ENCODE measurements at regions not wholly inside any gene's neighbourhood (a gene's known extent, or its start where the extent isn't known, plus 50 kb on each side); places are given as distances from the start of the nearest gene placed in this dataset.

DNA sequence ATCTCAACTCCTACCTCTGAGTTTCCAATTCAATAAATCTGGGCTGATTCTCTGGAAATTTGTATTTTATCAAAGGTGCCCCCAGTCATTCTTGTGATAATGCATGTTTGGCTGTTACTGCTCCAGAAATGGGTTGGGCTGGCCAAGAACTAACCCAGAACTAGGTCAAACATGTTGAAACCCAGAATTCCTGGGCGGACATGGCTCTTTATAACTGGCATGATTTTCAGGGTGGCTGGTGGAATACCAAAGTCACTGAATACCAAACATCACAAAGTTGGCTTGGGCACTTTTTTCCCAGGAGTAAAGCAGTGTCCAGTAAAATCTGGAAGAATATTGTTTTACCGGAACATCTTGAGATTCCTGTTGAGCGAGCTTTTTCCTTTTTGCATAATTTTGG, 89.4 kb upstream of the S1PR1 start:
- no peak overlapping the region for H3K27ac ChIP-seq (ENCODE audit: low read depth)
- DNase-seq (ENCODE audit: low spot score), result no peak
- peaks cover 24% of the 10 kb centered on the region for H3K4me1 Mint-ChIP-seq
- H4K20me1 ChIP-seq (replicated peaks; ENCODE audit: insufficient read depth), result no peaks in the 10 kb centered on the region
- H3K4me2 ChIP-seq, result no peak overlapping the region
- TF ChIP-seq EZH2 (IDR thresholded peaks at IDR 0.05; ENCODE audit: low read depth, unreplicated experiment) (no peak), JUNB (IDR thresholded peaks at IDR 0.05; ENCODE audit: unreplicated experiment) (no peak), ZNF331 (CRISPR knock-in tag; IDR thresholded peaks at IDR 0.05; ENCODE audit: low read depth) (no peak), EZH2phosphoT487 (IDR thresholded peaks at IDR 0.05; ENCODE audit: unreplicated experiment) (no peak), NANOG (IDR thresholded peaks at IDR 0.05; ENCODE audit: borderline replicate concordance) (no peak), POLR2AphosphoS5 (IDR thresholded peaks at IDR 0.05; ENCODE audit: low read depth) (no peak), ZNF114 (CRISPR knock-in tag; IDR thresholded peaks at IDR 0.05) (no peak), STAT1 (IDR thresholded peaks at IDR 0.05; ENCODE audit: unreplicated experiment) (no peak), CREB1 (CRISPR knock-in tag; IDR thresholded peaks at IDR 0.05; ENCODE audit: low read depth) (no peak)
- TF ChIP-seq, protein P1, sequence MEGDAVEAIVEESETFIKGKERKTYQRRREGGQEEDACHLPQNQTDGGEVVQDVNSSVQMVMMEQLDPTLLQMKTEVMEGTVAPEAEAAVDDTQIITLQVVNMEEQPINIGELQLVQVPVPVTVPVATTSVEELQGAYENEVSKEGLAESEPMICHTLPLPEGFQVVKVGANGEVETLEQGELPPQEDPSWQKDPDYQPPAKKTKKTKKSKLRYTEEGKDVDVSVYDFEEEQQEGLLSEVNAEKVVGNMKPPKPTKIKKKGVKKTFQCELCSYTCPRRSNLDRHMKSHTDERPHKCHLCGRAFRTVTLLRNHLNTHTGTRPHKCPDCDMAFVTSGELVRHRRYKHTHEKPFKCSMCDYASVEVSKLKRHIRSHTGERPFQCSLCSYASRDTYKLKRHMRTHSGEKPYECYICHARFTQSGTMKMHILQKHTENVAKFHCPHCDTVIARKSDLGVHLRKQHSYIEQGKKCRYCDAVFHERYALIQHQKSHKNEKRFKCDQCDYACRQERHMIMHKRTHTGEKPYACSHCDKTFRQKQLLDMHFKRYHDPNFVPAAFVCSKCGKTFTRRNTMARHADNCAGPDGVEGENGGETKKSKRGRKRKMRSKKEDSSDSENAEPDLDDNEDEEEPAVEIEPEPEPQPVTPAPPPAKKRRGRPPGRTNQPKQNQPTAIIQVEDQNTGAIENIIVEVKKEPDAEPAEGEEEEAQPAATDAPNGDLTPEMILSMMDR (conservative IDR thresholded peaks at IDR 0.05; ENCODE audit: low read depth in 2 of 2), result no peak
- TF ChIP-seq, protein P2, sequence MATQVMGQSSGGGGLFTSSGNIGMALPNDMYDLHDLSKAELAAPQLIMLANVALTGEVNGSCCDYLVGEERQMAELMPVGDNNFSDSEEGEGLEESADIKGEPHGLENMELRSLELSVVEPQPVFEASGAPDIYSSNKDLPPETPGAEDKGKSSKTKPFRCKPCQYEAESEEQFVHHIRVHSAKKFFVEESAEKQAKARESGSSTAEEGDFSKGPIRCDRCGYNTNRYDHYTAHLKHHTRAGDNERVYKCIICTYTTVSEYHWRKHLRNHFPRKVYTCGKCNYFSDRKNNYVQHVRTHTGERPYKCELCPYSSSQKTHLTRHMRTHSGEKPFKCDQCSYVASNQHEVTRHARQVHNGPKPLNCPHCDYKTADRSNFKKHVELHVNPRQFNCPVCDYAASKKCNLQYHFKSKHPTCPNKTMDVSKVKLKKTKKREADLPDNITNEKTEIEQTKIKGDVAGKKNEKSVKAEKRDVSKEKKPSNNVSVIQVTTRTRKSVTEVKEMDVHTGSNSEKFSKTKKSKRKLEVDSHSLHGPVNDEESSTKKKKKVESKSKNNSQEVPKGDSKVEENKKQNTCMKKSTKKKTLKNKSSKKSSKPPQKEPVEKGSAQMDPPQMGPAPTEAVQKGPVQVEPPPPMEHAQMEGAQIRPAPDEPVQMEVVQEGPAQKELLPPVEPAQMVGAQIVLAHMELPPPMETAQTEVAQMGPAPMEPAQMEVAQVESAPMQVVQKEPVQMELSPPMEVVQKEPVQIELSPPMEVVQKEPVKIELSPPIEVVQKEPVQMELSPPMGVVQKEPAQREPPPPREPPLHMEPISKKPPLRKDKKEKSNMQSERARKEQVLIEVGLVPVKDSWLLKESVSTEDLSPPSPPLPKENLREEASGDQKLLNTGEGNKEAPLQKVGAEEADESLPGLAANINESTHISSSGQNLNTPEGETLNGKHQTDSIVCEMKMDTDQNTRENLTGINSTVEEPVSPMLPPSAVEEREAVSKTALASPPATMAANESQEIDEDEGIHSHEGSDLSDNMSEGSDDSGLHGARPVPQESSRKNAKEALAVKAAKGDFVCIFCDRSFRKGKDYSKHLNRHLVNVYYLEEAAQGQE (IDR thresholded peaks at IDR 0.05; ENCODE audit: unreplicated experiment), result no peak
- TF ChIP-seq, protein P3, sequence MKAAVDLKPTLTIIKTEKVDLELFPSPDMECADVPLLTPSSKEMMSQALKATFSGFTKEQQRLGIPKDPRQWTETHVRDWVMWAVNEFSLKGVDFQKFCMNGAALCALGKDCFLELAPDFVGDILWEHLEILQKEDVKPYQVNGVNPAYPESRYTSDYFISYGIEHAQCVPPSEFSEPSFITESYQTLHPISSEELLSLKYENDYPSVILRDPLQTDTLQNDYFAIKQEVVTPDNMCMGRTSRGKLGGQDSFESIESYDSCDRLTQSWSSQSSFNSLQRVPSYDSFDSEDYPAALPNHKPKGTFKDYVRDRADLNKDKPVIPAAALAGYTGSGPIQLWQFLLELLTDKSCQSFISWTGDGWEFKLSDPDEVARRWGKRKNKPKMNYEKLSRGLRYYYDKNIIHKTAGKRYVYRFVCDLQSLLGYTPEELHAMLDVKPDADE (IDR thresholded peaks at IDR 0.05), result no peak
- TF ChIP-seq, protein P4, sequence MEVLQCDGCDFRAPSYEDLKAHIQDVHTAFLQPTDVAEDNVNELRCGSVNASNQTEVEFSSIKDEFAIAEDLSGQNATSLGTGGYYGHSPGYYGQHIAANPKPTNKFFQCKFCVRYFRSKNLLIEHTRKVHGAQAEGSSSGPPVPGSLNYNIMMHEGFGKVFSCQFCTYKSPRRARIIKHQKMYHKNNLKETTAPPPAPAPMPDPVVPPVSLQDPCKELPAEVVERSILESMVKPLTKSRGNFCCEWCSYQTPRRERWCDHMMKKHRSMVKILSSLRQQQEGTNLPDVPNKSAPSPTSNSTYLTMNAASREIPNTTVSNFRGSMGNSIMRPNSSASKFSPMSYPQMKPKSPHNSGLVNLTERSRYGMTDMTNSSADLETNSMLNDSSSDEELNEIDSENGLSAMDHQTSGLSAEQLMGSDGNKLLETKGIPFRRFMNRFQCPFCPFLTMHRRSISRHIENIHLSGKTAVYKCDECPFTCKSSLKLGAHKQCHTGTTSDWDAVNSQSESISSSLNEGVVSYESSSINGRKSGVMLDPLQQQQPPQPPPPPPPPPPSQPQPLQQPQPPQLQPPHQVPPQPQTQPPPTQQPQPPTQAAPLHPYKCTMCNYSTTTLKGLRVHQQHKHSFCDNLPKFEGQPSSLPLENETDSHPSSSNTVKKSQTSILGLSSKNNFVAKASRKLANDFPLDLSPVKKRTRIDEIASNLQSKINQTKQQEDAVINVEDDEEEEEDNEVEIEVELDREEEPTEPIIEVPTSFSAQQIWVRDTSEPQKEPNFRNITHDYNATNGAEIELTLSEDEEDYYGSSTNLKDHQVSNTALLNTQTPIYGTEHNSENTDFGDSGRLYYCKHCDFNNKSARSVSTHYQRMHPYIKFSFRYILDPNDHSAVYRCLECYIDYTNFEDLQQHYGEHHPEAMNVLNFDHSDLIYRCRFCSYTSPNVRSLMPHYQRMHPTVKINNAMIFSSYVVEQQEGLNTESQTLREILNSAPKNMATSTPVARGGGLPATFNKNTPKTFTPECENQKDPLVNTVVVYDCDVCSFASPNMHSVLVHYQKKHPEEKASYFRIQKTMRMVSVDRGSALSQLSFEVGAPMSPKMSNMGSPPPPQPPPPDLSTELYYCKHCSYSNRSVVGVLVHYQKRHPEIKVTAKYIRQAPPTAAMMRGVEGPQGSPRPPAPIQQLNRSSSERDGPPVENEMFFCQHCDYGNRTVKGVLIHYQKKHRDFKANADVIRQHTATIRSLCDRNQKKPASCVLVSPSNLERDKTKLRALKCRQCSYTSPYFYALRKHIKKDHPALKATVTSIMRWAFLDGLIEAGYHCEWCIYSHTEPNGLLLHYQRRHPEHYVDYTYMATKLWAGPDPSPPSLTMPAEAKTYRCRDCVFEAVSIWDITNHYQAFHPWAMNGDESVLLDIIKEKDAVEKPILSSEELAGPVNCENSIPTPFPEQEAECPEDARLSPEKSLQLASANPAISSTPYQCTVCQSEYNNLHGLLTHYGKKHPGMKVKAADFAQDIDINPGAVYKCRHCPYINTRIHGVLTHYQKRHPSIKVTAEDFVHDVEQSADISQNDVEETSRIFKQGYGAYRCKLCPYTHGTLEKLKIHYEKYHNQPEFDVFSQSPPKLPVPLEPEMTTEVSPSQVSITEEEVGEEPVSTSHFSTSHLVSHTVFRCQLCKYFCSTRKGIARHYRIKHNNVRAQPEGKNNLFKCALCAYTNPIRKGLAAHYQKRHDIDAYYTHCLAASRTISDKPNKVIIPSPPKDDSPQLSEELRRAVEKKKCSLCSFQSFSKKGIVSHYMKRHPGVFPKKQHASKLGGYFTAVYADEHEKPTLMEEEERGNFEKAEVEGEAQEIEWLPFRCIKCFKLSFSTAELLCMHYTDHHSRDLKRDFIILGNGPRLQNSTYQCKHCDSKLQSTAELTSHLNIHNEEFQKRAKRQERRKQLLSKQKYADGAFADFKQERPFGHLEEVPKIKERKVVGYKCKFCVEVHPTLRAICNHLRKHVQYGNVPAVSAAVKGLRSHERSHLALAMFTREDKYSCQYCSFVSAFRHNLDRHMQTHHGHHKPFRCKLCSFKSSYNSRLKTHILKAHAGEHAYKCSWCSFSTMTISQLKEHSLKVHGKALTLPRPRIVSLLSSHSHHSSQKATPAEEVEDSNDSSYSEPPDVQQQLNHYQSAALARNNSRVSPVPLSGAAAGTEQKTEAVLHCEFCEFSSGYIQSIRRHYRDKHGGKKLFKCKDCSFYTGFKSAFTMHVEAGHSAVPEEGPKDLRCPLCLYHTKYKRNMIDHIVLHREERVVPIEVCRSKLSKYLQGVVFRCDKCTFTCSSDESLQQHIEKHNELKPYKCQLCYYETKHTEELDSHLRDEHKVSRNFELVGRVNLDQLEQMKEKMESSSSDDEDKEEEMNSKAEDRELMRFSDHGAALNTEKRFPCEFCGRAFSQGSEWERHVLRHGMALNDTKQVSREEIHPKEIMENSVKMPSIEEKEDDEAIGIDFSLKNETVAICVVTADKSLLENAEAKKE (CRISPR knock-in tag; IDR thresholded peaks at IDR 0.05), result no peak
- no peak overlapping the region for H2AFZ ChIP-seq
- 0 out of 2 replicates have a peak, but pooled peaks cover 9% of the 10 kb centered on the region for H3K9me2 ChIP-seq (ENCODE audit: insufficient read depth)
- no peaks in the 10 kb centered on the region for H3F3A ChIP-seq (replicated peaks; ENCODE audit: low read depth)
- no peak overlapping the region for H3K4me3 ChIP-seq
- no peak overlapping the region for H3K4me3 Mint-ChIP-seq
- peaks cover 6% of the 10 kb centered on the region; the same call in 1 of the 2 replicates for H3K4me1 ChIP-seq (ENCODE audit: insufficient read depth)
- H3K27ac Mint-ChIP-seq, result no peak overlapping the region
- ATAC-seq, result no peak
- no peaks in the 10 kb centered on the region for H3K9me3 Mint-ChIP-seq
- H3K79me2 ChIP-seq (replicated peaks; ENCODE audit: insufficient read depth), result no peaks in the 10 kb centered on the region
- H3K27me3 ChIP-seq (ENCODE audit: insufficient read depth), result no peaks in the 10 kb centered on the region
- no peaks in the 10 kb centered on the region for H3K36me3 ChIP-seq (ENCODE audit: insufficient read depth)
- H3K36me3 Mint-ChIP-seq (ENCODE audit: low read depth), result no peaks in the 10 kb centered on the region
- H3K27me3 Mint-ChIP-seq (ENCODE audit: insufficient read depth, low read depth, poor library complexity), result no peaks in the 10 kb centered on the region

Measured in GM23338 (cell line).